Mucosa of descending colon (tissue), 3 donors: ENCODE measurements at regions not wholly inside any gene's neighbourhood (a gene's known extent, or its start where the extent isn't known, plus 50 kb on each side); places are given as distances from the start of the nearest gene placed in this dataset.

Source experiments
- ATAC-seq: fragments of 200-7000 bp; cut with Tn5 transposase; one replicate; pipeline ENCODE4 v1.9.1; 2020; ENCODE audit warnings: mild to moderate bottlenecking, moderate library complexity
- DNase-seq, 3 donors: peaks; one replicate each; pipeline ENCODE4 v3.0.0-alpha.2; 2020
- H3K36me3 ChIP-seq: fragments of 200-600 bp; one replicate; pipeline ENCODE4 v1.8.0; 2021; ENCODE audit warnings: low read depth, mild to moderate bottlenecking
- H3K4me1 ChIP-seq: fragments of 200-600 bp; one replicate; pipeline ENCODE4 v1.8.0; 2021; ENCODE audit warnings: low read depth, mild to moderate bottlenecking
- H3K4me3 ChIP-seq: fragments of 200-600 bp; one replicate; pipeline ENCODE4 v1.8.0; 2021; ENCODE audit warnings: mild to moderate bottlenecking
- H3K9me3 ChIP-seq: fragments of 200-600 bp; one replicate; pipeline ENCODE4 v1.8.0; 2021; ENCODE audit warnings: mild to moderate bottlenecking
- CTCF ChIP-seq: fragments of 200-600 bp; IDR thresholded peaks from one replicate; pipeline ENCODE4 v1.8.0; 2022; ENCODE audit warnings: antibody characterized with exemption, mild to moderate bottlenecking
- intact Hi-C, 2 donors: fragments of 100-400 bp; cut with DNase I in 1 of 2; cut with micrococcal nuclease in 1 of 2; formaldehyde crosslinking; loops; one replicate each; pipeline versions ENCODE4 v1.11.0 to v1.11.1; 2022; cut with DNase I, micrococcal nuclease
- donor health status: DM: no; HTN: no; CAD: no; lungs with moderate emphysema.
- donor health status: DM: no; HTN: no; CAD: no.
- donor health status: DM: no; HTN: yes; CAD: no.

- no peak overlapping the region for H3K4me3 ChIP-seq
- H3K9me3 ChIP-seq = no peaks in the 10 kb centered on the region
- DNase-seq (no peak), ATAC-seq (no peak)
- H3K36me3 ChIP-seq = no peaks in the 10 kb centered on the region
- no peaks in the 10 kb centered on the region for H3K4me1 ChIP-seq
- intact Hi-C loops = no loop called here
- no peak for TF ChIP-seq CTCF
These were observed 286.0 kb upstream of the TMEM229A start for GRCh38 chr7:124318721-124319450.

- TF ChIP-seq CTCF = no peak
- DNase-seq = no peak
- Histone ChIP-seq H3K4me1 (no peaks in the 10 kb centered on the region), H3K4me3 (no peak overlapping the region), H3K36me3 (no peaks in the 10 kb centered on the region), H3K9me3 (no peaks in the 10 kb centered on the region)
- no peak for ATAC-seq
- intact Hi-C loops = no loop called here
These were observed 278.1 kb upstream of the TMEM229A start for GRCh38 chr7:124310934-124311390.

GRCh38 chr7:124308384-124308783 lies 275.5 kb upstream of the TMEM229A start:
- Histone ChIP-seq H3K9me3 (no peaks in the 10 kb centered on the region), H3K4me1 (no peaks in the 10 kb centered on the region), H3K4me3 (no peak overlapping the region), H3K36me3 (no peaks in the 10 kb centered on the region)
- ATAC-seq (no peak), DNase-seq (no peak)
- intact Hi-C loops = no loop called here
- TF ChIP-seq CTCF = no peak

- Histone ChIP-seq H3K36me3 (no peaks in the 10 kb centered on the region), H3K9me3 (no peaks in the 10 kb centered on the region), H3K4me1 (no peaks in the 10 kb centered on the region), H3K4me3 (no peak overlapping the region)
- no peak for ATAC-seq
- TF ChIP-seq CTCF = no peak
- intact Hi-C loops = no loop called here
- no peak for DNase-seq
These were observed 262.4 kb upstream of the TMEM229A start for GRCh38 chr7:124295289-124295688.

GRCh38 chr7:124284937-124285336 lies 252.1 kb upstream of the TMEM229A start:
- TF ChIP-seq CTCF = no peak
- Histone ChIP-seq H3K9me3 (no peaks in the 10 kb centered on the region), H3K4me3 (no peak overlapping the region), H3K36me3 (no peaks in the 10 kb centered on the region), H3K4me1 (no peaks in the 10 kb centered on the region)
- intact Hi-C loops = no loop called here
- ATAC-seq (no peak), DNase-seq (no peak)
